ENCODE measurements at regions not wholly inside any gene's neighbourhood (a gene's known extent, or its start where the extent isn't known, plus 50 kb on each side); places are given as distances from the start of the nearest gene placed in this dataset.

GRCh38 chr1:30334767-30335166 is 388.6 kb downstream of the MATN1 start:
- no peak for TF ChIP-seq YY1 (IDR thresholded peaks at IDR 0.05; ENCODE audit: insufficient read depth, insufficient read length)
- TF ChIP-seq ZNF274 (IDR thresholded peaks at IDR 0.05; ENCODE audit: low read depth, low read length): no peak

Measured in NT2/D1 (cell line).